22Rv1 (cell line): ENCODE measurements at regions not wholly inside any gene's neighbourhood (a gene's known extent, or its start where the extent isn't known, plus 50 kb on each side); places are given as distances from the start of the nearest gene placed in this dataset.

Source experiments
- ZFX ChIP-seq: fragments of 450-650 bp; IDR thresholded peaks from 2 replicates; pipeline ENCODE4 v1.6.1; 2017; ENCODE audit warnings: antibody characterized with exemption, borderline replicate concordance
- TF ChIP-seq, protein P1 (sequence below): fragments of 450-650 bp; IDR thresholded peaks from 2 replicates; pipeline ENCODE4 v1.5.1; 2017; ENCODE audit warnings: mild to moderate bottlenecking

DNA sequence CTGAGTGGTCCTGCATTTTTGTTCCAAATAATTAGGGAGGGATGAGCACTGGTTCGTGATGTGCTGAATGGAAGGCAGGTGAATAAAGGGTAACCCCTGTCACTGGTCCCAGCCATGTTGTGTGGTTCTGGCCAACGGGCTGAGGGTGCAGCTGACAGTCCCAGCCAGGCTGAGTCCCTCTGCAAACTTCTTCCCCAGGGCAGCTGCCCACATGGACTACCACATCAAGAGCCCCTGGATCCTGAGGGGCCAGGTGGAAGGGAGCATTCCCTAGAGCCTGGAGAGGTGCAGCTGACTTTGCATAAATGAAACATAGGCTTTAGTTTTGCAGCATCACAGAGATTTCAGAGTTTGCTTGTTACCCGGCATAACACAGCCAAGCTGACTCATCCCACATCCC lies 219.8 kb upstream of the MYT1L start:
- TF ChIP-seq, protein P1, sequence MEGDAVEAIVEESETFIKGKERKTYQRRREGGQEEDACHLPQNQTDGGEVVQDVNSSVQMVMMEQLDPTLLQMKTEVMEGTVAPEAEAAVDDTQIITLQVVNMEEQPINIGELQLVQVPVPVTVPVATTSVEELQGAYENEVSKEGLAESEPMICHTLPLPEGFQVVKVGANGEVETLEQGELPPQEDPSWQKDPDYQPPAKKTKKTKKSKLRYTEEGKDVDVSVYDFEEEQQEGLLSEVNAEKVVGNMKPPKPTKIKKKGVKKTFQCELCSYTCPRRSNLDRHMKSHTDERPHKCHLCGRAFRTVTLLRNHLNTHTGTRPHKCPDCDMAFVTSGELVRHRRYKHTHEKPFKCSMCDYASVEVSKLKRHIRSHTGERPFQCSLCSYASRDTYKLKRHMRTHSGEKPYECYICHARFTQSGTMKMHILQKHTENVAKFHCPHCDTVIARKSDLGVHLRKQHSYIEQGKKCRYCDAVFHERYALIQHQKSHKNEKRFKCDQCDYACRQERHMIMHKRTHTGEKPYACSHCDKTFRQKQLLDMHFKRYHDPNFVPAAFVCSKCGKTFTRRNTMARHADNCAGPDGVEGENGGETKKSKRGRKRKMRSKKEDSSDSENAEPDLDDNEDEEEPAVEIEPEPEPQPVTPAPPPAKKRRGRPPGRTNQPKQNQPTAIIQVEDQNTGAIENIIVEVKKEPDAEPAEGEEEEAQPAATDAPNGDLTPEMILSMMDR = no peak
- no peak for TF ChIP-seq ZFX
